ENCODE measurements at regions not wholly inside any gene's neighbourhood (a gene's known extent, or its start where the extent isn't known, plus 50 kb on each side); places are given as distances from the start of the nearest gene placed in this dataset.
"Not testable (repeated sequence)": the region's sequence is repeated elsewhere in the genome, so short reads cannot be mapped to it uniquely, and the experiment has no call there.

GRCh38 chr10:118930614-118931013 is 98.9 kb upstream of the NANOS1 start:
- no peak overlapping the region for H3K4ac ChIP-seq (ENCODE audit: low read depth, low read length)
- H4K5ac ChIP-seq (ENCODE audit: low read length), result no peak overlapping the region
- no peak overlapping the region for H3K4me3 ChIP-seq (ENCODE audit: low read length)
- H2BK5ac ChIP-seq (ENCODE audit: low read length), result no peak overlapping the region
- no peak overlapping the region for H4K8ac ChIP-seq (ENCODE audit: low read depth, low read length)
- H2BK120ac ChIP-seq (ENCODE audit: low read depth, low read length), result no peak overlapping the region
- H3K4me1 ChIP-seq (ENCODE audit: control insufficient read depth, low read depth, low read length), result no peaks in the 10 kb centered on the region
- H3K27me3 ChIP-seq (ENCODE audit: insufficient read depth, low read length, poor library complexity), result no peaks in the 10 kb centered on the region
- H3K27ac ChIP-seq (ENCODE audit: low read depth, low read length), result no peak overlapping the region
- H3K4me2 ChIP-seq (ENCODE audit: low read length), result no peak overlapping the region
- no peak overlapping the region for H3K9ac ChIP-seq (ENCODE audit: low read length)
- no peak overlapping the region for H2BK15ac ChIP-seq (replicated peaks; ENCODE audit: low read depth)
- H3K79me2 ChIP-seq (ENCODE audit: control insufficient read depth, insufficient read depth, low read length), result no peaks in the 10 kb centered on the region
- H3K56ac ChIP-seq (ENCODE audit: low read length), result no peak overlapping the region
- WGBS (ENCODE audit: extremely low coverage, insufficient coverage, low lambda C conversion rate), result no CpG with 5 or more reads among the region's 1 CpG
- H3K79me1 ChIP-seq (ENCODE audit: low read length), result no peaks in the 10 kb centered on the region
- H3K36me3 ChIP-seq (ENCODE audit: control insufficient read depth, insufficient read depth, low read length), result no peaks in the 10 kb centered on the region
- no peak for DNase-seq
- H3K18ac ChIP-seq (ENCODE audit: low read length), result no peak overlapping the region
- no peak overlapping the region for H3K23ac ChIP-seq (ENCODE audit: low read length)
- H2AK5ac ChIP-seq (ENCODE audit: low read length), result no peak overlapping the region

DNA sequence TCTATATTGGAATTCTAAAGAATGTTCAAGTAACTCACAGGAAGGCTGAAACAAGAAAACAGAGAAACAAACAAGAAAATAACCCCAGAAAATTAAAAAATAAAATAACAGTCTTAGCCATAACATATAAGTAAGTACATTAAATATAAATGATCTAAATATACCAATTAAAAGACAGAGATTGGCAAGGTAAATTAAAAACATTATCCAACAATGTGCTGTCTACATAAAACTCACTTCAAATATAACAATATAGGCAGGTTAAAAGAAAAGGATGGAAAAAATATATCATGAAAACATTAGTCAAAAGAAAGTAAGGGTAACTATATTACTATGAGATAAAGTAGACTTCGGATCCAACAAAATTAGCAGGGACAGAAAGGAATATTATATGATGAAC is 98.1 kb upstream of the NANOS1 start:
- no peak overlapping the region for H3K4me3 ChIP-seq (ENCODE audit: low read length)
- H3K27ac ChIP-seq (ENCODE audit: low read depth, low read length), result no peak overlapping the region
- no CpG with 5 or more reads among the region's 1 CpG for WGBS (ENCODE audit: extremely low coverage, insufficient coverage, low lambda C conversion rate)
- no peak overlapping the region for H3K18ac ChIP-seq (ENCODE audit: low read length)
- H3K4ac ChIP-seq (ENCODE audit: low read depth, low read length), result no peak overlapping the region
- H3K27me3 ChIP-seq (ENCODE audit: insufficient read depth, low read length, poor library complexity), result no peaks in the 10 kb centered on the region
- H3K4me2 ChIP-seq (ENCODE audit: low read length), result no peak overlapping the region
- H3K4me1 ChIP-seq (ENCODE audit: control insufficient read depth, low read depth, low read length), result no peaks in the 10 kb centered on the region
- no peaks in the 10 kb centered on the region for H3K36me3 ChIP-seq (ENCODE audit: control insufficient read depth, insufficient read depth, low read length)
- H3K56ac ChIP-seq (ENCODE audit: low read length), result no peak overlapping the region
- no peak overlapping the region for H2AK5ac ChIP-seq (ENCODE audit: low read length)
- H3K23ac ChIP-seq (ENCODE audit: low read length), result no peak overlapping the region
- no peak for DNase-seq
- no peak overlapping the region for H3K9ac ChIP-seq (ENCODE audit: low read length)
- H4K8ac ChIP-seq (ENCODE audit: low read depth, low read length), result no peak overlapping the region
- H2BK5ac ChIP-seq (ENCODE audit: low read length), result no peak overlapping the region
- H2BK15ac ChIP-seq (replicated peaks; ENCODE audit: low read depth), result no peak overlapping the region
- H3K79me2 ChIP-seq (ENCODE audit: control insufficient read depth, insufficient read depth, low read length), result no peaks in the 10 kb centered on the region
- H2BK120ac ChIP-seq (ENCODE audit: low read depth, low read length), result no peak overlapping the region
- H3K79me1 ChIP-seq (ENCODE audit: low read length), result no peaks in the 10 kb centered on the region
- no peak overlapping the region for H4K5ac ChIP-seq (ENCODE audit: low read length)

DNA sequence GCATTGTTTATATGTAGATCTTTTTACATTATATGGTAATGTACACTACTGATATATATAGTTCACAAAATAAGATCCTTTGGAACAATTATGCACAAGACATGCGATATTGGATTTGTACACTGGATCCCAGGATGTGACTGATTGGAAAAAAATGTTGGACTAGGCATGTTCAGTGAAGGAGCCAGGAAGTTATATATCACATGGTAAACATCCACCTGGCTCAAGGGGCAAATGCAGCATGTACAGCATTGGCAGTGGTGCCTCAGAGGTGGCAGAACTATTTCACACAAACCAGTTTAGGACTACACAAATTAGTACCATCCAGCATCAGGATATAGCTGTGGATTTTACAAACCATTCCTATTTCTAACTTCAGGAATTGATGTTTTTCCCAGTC is 97.4 kb upstream of the NANOS1 start:
- H3K79me2 ChIP-seq (ENCODE audit: control insufficient read depth, insufficient read depth, low read length); H2BK5ac ChIP-seq (ENCODE audit: low read length); H3K9ac ChIP-seq (ENCODE audit: low read length); H4K8ac ChIP-seq (ENCODE audit: low read depth, low read length); DNase-seq; H3K4me1 ChIP-seq (ENCODE audit: control insufficient read depth, low read depth, low read length); H3K18ac ChIP-seq (ENCODE audit: low read length); H3K36me3 ChIP-seq (ENCODE audit: control insufficient read depth, insufficient read depth, low read length); H3K79me1 ChIP-seq (ENCODE audit: low read length); H3K23ac ChIP-seq (ENCODE audit: low read length); H3K27me3 ChIP-seq (ENCODE audit: insufficient read depth, low read length, poor library complexity); H2AK5ac ChIP-seq (ENCODE audit: low read length); H3K4ac ChIP-seq (ENCODE audit: low read depth, low read length); H2BK120ac ChIP-seq (ENCODE audit: low read depth, low read length); H3K4me2 ChIP-seq (ENCODE audit: low read length); H4K5ac ChIP-seq (ENCODE audit: low read length); H3K4me3 ChIP-seq (ENCODE audit: low read length); H3K27ac ChIP-seq (ENCODE audit: low read depth, low read length); H2BK15ac ChIP-seq (replicated peaks; ENCODE audit: low read depth); H3K56ac ChIP-seq (ENCODE audit: low read length): not testable (repeated sequence)
- WGBS (ENCODE audit: extremely low coverage, insufficient coverage, low lambda C conversion rate), result no CpG with 5 or more reads among the region's 1 CpG

DNA sequence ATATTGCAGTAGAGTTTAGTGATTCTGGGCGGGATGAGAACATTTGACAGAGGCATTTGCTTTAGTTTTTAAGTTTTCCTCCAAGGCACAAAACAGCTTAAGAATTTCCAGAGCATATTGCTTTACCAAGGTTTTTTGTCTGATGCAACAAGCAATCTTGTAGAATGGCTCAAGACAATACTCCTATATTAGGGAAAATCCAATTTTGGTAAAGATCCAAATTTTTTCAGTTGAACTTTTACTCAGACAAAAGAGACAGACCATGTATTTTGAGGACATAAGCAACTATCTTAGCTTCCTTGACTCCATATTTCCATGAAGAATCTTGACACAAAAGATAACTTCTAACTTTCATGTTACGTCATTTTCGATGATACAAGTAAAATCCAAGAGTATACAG is 92.3 kb upstream of the NANOS1 start:
- Histone ChIP-seq H3K4me2 (ENCODE audit: low read length) (no peak overlapping the region), H3K4me1 (ENCODE audit: control insufficient read depth, low read depth, low read length) (no peaks in the 10 kb centered on the region), H4K5ac (ENCODE audit: low read length) (no peak overlapping the region), H3K9ac (ENCODE audit: low read length) (no peak overlapping the region), H3K18ac (ENCODE audit: low read length) (no peak overlapping the region), H3K4ac (ENCODE audit: low read depth, low read length) (no peak overlapping the region), H3K27me3 (ENCODE audit: insufficient read depth, low read length, poor library complexity) (no peaks in the 10 kb centered on the region), H3K79me2 (ENCODE audit: control insufficient read depth, insufficient read depth, low read length) (no peaks in the 10 kb centered on the region), H3K23ac (ENCODE audit: low read length) (no peak overlapping the region), H2AK5ac (ENCODE audit: low read length) (no peak overlapping the region), H3K56ac (ENCODE audit: low read length) (no peak overlapping the region), H3K4me3 (ENCODE audit: low read length) (no peak overlapping the region), H2BK5ac (ENCODE audit: low read length) (no peak overlapping the region), H3K36me3 (ENCODE audit: control insufficient read depth, insufficient read depth, low read length) (no peaks in the 10 kb centered on the region), H2BK120ac (ENCODE audit: low read depth, low read length) (no peak overlapping the region), H4K8ac (ENCODE audit: low read depth, low read length) (no peak overlapping the region), H2BK15ac (replicated peaks; ENCODE audit: low read depth) (no peak overlapping the region), H3K27ac (ENCODE audit: low read depth, low read length) (no peak overlapping the region), H3K79me1 (ENCODE audit: low read length) (no peaks in the 10 kb centered on the region)
- no CpG with 5 or more reads among the region's 3 CpGs for WGBS (ENCODE audit: extremely low coverage, insufficient coverage, low lambda C conversion rate)
- no peak for DNase-seq

DNA sequence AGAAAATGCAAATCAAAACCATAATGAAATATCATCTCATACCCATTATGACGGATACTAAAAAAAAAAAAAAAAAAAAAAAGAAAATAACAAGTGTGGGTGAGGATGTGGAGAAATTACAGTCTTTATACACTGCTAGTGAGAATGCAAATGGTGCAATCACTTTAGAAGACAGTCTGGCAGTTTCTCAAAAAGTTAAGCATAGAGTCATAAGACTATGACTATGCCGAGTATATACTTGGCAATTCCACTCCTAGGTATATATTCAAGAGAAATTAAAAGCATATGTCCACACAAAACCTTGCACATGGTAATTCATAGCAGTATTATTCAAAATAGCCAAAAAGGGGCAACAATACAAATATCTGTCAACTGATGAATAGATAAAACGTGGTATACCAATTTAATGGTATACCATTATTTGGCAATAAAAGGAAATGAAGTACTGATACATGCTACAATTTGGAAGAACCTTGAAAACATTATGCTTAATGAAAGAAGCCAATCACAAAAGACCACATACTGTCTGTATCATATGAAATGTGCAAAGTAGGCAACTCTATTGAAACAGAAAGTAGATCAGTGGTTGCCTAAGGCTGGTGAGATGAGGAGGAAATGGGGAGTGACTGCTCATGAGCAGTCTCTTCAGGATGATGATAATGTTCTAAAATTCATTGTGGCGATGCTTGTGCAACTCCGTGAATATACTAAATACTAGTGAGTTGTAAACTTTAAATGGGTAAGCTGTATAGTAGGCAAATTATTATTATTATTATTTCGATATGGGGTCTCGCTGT is 90.1 kb upstream of the NANOS1 start:
- Histone ChIP-seq H3K79me1 (ENCODE audit: low read length) (no peaks in the 10 kb centered on the region), H3K23ac (ENCODE audit: low read length) (no peak overlapping the region), H3K27me3 (ENCODE audit: insufficient read depth, low read length, poor library complexity) (no peaks in the 10 kb centered on the region), H2AK5ac (ENCODE audit: low read length) (no peak overlapping the region), H4K8ac (ENCODE audit: low read depth, low read length) (no peak overlapping the region), H3K36me3 (ENCODE audit: control insufficient read depth, insufficient read depth, low read length) (no peaks in the 10 kb centered on the region), H3K18ac (ENCODE audit: low read length) (no peak overlapping the region), H4K5ac (ENCODE audit: low read length) (no peak overlapping the region), H3K56ac (ENCODE audit: low read length) (no peak overlapping the region), H3K4me1 (ENCODE audit: control insufficient read depth, low read depth, low read length) (no peaks in the 10 kb centered on the region), H3K9ac (ENCODE audit: low read length) (no peak overlapping the region), H2BK15ac (replicated peaks; ENCODE audit: low read depth) (no peak overlapping the region), H3K27ac (ENCODE audit: low read depth, low read length) (no peak overlapping the region), H3K79me2 (ENCODE audit: control insufficient read depth, insufficient read depth, low read length) (no peaks in the 10 kb centered on the region), H3K4me2 (ENCODE audit: low read length) (no peak overlapping the region), H3K4me3 (ENCODE audit: low read length) (no peak overlapping the region), H2BK120ac (ENCODE audit: low read depth, low read length) (no peak overlapping the region), H3K4ac (ENCODE audit: low read depth, low read length) (no peak overlapping the region), H2BK5ac (ENCODE audit: low read length) (no peak overlapping the region)
- no peak for DNase-seq
- no CpG with 5 or more reads among the region's 7 CpGs for WGBS (ENCODE audit: extremely low coverage, insufficient coverage, low lambda C conversion rate)

DNA sequence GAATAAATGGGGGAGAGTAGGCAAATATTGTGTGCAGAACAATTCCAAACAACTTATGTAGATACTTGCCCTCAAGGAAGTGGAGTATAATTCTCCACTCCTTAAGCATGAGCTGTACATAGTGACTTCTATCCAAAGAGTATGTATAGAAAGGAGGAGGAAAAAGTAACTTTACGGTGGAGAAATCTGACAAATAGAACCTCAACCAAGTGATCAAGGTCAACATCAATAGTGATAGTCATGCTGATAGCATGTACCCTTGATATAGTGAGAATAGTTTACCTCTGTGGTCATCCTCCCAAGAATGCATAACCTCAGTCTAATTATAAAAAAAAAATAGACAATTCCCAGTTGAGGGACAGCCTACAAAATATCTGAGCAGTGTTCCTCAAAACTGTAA is 89.1 kb upstream of the NANOS1 start:
- H4K8ac ChIP-seq (ENCODE audit: low read depth, low read length), result no peak overlapping the region
- H2AK5ac ChIP-seq (ENCODE audit: low read length), result no peak overlapping the region
- H2BK120ac ChIP-seq (ENCODE audit: low read depth, low read length), result no peak overlapping the region
- H3K9ac ChIP-seq (ENCODE audit: low read length), result no peak overlapping the region
- H3K56ac ChIP-seq (ENCODE audit: low read length), result no peak overlapping the region
- WGBS (ENCODE audit: extremely low coverage, insufficient coverage, low lambda C conversion rate), result no CpG with 5 or more reads among the region's 1 CpG
- no peak overlapping the region for H3K27ac ChIP-seq (ENCODE audit: low read depth, low read length)
- no peaks in the 10 kb centered on the region for H3K79me2 ChIP-seq (ENCODE audit: control insufficient read depth, insufficient read depth, low read length)
- H3K27me3 ChIP-seq (ENCODE audit: insufficient read depth, low read length, poor library complexity), result no peaks in the 10 kb centered on the region
- no peak overlapping the region for H3K4ac ChIP-seq (ENCODE audit: low read depth, low read length)
- no peak for DNase-seq
- H2BK15ac ChIP-seq (replicated peaks; ENCODE audit: low read depth), result no peak overlapping the region
- no peak overlapping the region for H3K4me2 ChIP-seq (ENCODE audit: low read length)
- H3K4me3 ChIP-seq (ENCODE audit: low read length), result no peak overlapping the region
- no peak overlapping the region for H3K23ac ChIP-seq (ENCODE audit: low read length)
- H3K18ac ChIP-seq (ENCODE audit: low read length), result no peak overlapping the region
- H3K4me1 ChIP-seq (ENCODE audit: control insufficient read depth, low read depth, low read length), result no peaks in the 10 kb centered on the region
- H3K36me3 ChIP-seq (ENCODE audit: control insufficient read depth, insufficient read depth, low read length), result no peaks in the 10 kb centered on the region
- H3K79me1 ChIP-seq (ENCODE audit: low read length), result no peaks in the 10 kb centered on the region
- H2BK5ac ChIP-seq (ENCODE audit: low read length), result no peak overlapping the region
- no peak overlapping the region for H4K5ac ChIP-seq (ENCODE audit: low read length)

Data from mesendoderm (in vitro differentiated cells).